Left ventricle myocardium inferior (tissue), 1 donor: ENCODE measurements at regions not wholly inside any gene's neighbourhood (a gene's known extent, or its start where the extent isn't known, plus 50 kb on each side); places are given as distances from the start of the nearest gene placed in this dataset.

Source experiments
- DNase-seq: peaks from one replicate; pipeline ENCODE4 v3.0.0-alpha.2; 2020
- H3K27ac ChIP-seq: fragments of 200-600 bp; replicated peaks from 2 replicates; pipeline ENCODE4 v1.8.0; 2021
- H3K27me3 ChIP-seq: fragments of 200-600 bp; 2 replicates; pipeline ENCODE4 v1.8.0; 2021; ENCODE audit warnings: low read depth
- H3K36me3 ChIP-seq: fragments of 200-600 bp; 2 replicates; pipeline ENCODE4 v1.8.0; 2021
- H3K4me1 ChIP-seq: fragments of 200-600 bp; 2 replicates; pipeline ENCODE4 v1.8.0; 2021
- H3K4me3 ChIP-seq: fragments of 200-600 bp; 2 replicates; pipeline ENCODE4 v1.8.0; 2021; ENCODE audit warnings: mild to moderate bottlenecking, moderate library complexity
- H3K9me3 ChIP-seq: fragments of 200-600 bp; replicated peaks from 2 replicates; pipeline ENCODE4 v1.8.0; 2021
- intact Hi-C: fragments of 100-400 bp; cut with micrococcal nuclease; formaldehyde crosslinking; loops from one replicate; pipeline ENCODE4 v1.11.0; 2022
- TF ChIP-seq, protein P1 (sequence below): fragments of 200-600 bp; IDR thresholded peaks from 2 replicates; pipeline ENCODE4 v1.8.0; 2021; ENCODE audit warnings: antibody characterized with exemption, mild to moderate bottlenecking, borderline replicate concordance
- donor health status: DM: no; HTN: yes; CAD: no; lungs with severe emphysema.

GRCh38 chr2:239553376-239554000 lies 152.7 kb upstream of the HDAC4 start:
- Histone ChIP-seq H3K36me3 (no peaks in the 10 kb centered on the region), H3K9me3 (no peaks in the 10 kb centered on the region), H3K27ac (no peak overlapping the region), H3K4me1 (no peaks in the 10 kb centered on the region), H3K27me3 (peaks cover 68% of the 10 kb centered on the region), H3K4me3 (no peak overlapping the region)
- intact Hi-C loops, result no loop called here
- DNase-seq, result no peak
- TF ChIP-seq, protein P1, sequence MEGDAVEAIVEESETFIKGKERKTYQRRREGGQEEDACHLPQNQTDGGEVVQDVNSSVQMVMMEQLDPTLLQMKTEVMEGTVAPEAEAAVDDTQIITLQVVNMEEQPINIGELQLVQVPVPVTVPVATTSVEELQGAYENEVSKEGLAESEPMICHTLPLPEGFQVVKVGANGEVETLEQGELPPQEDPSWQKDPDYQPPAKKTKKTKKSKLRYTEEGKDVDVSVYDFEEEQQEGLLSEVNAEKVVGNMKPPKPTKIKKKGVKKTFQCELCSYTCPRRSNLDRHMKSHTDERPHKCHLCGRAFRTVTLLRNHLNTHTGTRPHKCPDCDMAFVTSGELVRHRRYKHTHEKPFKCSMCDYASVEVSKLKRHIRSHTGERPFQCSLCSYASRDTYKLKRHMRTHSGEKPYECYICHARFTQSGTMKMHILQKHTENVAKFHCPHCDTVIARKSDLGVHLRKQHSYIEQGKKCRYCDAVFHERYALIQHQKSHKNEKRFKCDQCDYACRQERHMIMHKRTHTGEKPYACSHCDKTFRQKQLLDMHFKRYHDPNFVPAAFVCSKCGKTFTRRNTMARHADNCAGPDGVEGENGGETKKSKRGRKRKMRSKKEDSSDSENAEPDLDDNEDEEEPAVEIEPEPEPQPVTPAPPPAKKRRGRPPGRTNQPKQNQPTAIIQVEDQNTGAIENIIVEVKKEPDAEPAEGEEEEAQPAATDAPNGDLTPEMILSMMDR, result no peak

DNA sequence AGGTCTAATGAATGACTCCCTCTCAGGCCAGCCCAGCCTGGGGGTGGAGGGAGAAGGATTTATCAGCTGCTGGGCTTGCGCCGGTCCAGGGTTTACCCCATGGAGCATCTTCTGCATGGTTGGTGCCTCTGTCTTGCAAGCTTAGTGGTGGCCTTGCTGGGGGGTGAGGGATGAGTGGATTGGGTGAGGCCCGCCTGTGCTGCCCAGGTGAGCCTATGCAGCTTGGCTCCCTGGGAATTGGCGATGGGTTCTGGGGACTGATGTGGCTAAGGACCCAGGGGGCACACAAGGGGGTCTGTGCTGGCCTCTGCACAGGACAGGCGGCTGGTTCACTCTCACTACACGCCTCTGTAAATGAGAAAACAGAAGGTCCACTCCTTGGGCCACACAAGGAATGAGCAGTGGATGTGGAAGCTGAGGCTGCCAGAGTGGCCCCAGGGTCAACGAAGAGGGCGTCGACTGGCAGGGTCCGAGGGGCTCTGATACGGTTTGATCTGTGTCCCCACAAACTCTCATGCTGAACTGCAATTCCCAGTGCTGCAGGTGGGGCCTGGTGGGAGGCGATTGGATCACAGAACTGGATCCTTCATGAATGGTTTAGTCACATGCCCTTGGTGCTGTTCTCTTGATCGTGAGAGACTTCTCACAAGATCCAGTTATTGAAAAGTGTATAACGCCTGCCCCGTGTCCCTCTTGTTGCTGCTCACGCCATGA lies 151.6 kb upstream of the HDAC4 start:
- no peaks in the 10 kb centered on the region for H3K9me3 ChIP-seq
- peaks cover 70% of the 10 kb centered on the region for H3K27me3 ChIP-seq
- intact Hi-C loops, result no loop called here
- no peak for DNase-seq
- H3K36me3 ChIP-seq, result no peaks in the 10 kb centered on the region
- no peak overlapping the region for H3K27ac ChIP-seq
- TF ChIP-seq, protein P1, result no peak
- no peak overlapping the region for H3K4me3 ChIP-seq
- no peaks in the 10 kb centered on the region for H3K4me1 ChIP-seq

DNA sequence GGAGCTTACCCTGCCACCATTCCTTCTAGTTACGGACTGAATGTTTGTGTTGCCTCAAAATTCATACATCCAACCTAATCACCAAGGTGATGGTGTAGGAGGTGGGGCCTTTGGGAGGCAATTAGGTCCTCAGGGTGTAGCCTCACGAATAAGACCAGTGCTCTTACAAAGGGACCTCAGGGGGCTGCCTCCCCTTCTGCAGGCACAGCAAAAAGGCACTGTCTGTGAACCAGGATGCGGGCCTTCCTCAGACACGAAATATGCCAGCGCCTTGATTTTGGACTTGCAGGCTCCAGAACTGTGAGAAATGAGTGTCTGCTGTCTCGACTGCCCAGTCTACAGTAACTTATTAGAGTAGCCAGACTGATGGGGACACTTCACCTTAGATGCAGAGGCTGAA lies 150.4 kb upstream of the HDAC4 start:
- Histone ChIP-seq H3K9me3 (no peaks in the 10 kb centered on the region), H3K4me3 (no peak overlapping the region), H3K27ac (no peak overlapping the region), H3K36me3 (no peaks in the 10 kb centered on the region), H3K4me1 (no peaks in the 10 kb centered on the region), H3K27me3 (peaks cover 80% of the 10 kb centered on the region)
- intact Hi-C loops, result no loop called here
- TF ChIP-seq, protein P1, result no peak
- DNase-seq, result no peak

DNA sequence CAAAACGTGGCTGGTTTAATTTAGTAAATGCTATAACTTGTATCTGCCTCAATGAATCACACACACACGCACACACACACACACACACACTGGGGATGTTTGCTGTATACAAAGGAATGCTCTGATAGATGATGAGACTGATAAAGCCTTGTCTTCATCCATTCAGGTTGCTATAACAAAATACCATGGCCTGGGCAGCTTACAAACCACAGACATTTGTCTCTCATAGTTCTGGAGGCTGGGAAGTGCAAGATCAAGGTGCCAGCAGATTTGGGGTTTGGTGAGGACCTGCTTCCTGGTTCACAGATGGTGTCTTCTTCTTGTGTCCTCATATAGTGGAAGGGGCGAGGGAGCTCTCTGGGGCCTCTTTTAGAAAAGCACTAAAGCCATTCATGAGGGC lies 149.5 kb upstream of the HDAC4 start:
- H3K4me1 ChIP-seq, result no peaks in the 10 kb centered on the region
- intact Hi-C loops, result no loop called here
- no peak overlapping the region for H3K27ac ChIP-seq
- H3K4me3 ChIP-seq, result no peak overlapping the region
- H3K27me3 ChIP-seq, result peaks cover 89% of the 10 kb centered on the region
- TF ChIP-seq, protein P1, result no peak
- DNase-seq, result no peak
- no peaks in the 10 kb centered on the region for H3K9me3 ChIP-seq
- H3K36me3 ChIP-seq, result no peaks in the 10 kb centered on the region

- intact Hi-C loops, result no loop called here
- TF ChIP-seq, protein P1, result no peak
- H3K36me3 ChIP-seq, result no peaks in the 10 kb centered on the region
- no peaks in the 10 kb centered on the region for H3K4me1 ChIP-seq
- no peak overlapping the region for H3K4me3 ChIP-seq
- no peaks in the 10 kb centered on the region for H3K9me3 ChIP-seq
- no peak overlapping the region for H3K27ac ChIP-seq
- DNase-seq, result no peak
- H3K27me3 ChIP-seq, result peaks cover 90% of the 10 kb centered on the region
Measured at GRCh38 chr2:239549711-239550255, 149.0 kb upstream of the HDAC4 start.
